GM20000 (cell line): ENCODE measurements at regions not wholly inside any gene's neighbourhood (a gene's known extent, or its start where the extent isn't known, plus 50 kb on each side); places are given as distances from the start of the nearest gene placed in this dataset.
A peak's percentile ranks its signal among the peaks of the same experiment; 100 is the strongest.

ENCODE experiments used
- DNase-seq: peaks from one replicate; pipeline ENCODE4 v3.0.0; 2012; ENCODE audit warnings: low spot score
- TF ChIP-seq, protein P1 (sequence below): IDR thresholded peaks from 2 replicates; pipeline ENCODE4 v1.5.1; 2012; ENCODE audit warnings: mild to moderate bottlenecking, control low read depth; ENCODE audit errors: extremely low read depth, missing control alignments

DNA sequence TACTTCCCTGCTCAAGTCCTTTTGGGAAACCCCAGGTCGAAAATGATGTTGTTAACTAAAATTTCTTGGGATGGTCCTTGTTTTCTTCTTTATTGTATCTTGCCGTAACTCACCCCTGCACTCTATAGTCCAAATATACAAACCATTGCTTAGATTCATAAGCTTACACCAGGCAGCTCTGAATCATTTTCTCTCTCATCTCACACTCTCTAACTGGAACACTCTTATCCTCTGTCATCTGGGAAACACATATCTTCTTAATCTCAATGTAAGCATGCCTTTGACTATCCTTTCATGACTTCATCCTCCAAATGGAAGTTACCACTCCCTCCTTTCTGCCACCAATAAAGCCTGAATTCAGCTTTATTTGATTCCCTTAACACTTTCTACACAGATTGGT, 175.8 kb upstream of the ANK3 start:
- TF ChIP-seq, protein P1, sequence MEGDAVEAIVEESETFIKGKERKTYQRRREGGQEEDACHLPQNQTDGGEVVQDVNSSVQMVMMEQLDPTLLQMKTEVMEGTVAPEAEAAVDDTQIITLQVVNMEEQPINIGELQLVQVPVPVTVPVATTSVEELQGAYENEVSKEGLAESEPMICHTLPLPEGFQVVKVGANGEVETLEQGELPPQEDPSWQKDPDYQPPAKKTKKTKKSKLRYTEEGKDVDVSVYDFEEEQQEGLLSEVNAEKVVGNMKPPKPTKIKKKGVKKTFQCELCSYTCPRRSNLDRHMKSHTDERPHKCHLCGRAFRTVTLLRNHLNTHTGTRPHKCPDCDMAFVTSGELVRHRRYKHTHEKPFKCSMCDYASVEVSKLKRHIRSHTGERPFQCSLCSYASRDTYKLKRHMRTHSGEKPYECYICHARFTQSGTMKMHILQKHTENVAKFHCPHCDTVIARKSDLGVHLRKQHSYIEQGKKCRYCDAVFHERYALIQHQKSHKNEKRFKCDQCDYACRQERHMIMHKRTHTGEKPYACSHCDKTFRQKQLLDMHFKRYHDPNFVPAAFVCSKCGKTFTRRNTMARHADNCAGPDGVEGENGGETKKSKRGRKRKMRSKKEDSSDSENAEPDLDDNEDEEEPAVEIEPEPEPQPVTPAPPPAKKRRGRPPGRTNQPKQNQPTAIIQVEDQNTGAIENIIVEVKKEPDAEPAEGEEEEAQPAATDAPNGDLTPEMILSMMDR = no peak
- DNase-seq = no peak

DNA sequence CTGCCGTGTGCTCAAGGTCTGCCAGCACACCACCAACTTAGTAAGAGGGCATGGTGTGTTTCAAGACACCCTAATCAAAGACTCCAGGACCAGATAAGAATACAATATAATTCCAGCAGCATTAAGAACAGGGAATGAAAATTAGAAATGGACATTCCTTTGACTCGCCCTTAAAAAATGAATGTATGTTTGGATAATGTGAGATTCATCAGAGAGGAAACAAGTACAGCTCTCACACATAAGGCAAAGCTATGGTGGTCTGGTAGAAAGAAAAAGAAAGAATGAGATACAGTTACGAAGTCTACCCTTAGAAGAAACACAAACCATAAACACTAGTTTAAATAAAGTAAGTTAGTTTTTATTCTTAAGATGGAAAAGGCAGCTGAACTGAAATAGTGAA, 174.8 kb upstream of the ANK3 start:
- TF ChIP-seq, protein P1 = no peak
- DNase-seq = no peak

DNA sequence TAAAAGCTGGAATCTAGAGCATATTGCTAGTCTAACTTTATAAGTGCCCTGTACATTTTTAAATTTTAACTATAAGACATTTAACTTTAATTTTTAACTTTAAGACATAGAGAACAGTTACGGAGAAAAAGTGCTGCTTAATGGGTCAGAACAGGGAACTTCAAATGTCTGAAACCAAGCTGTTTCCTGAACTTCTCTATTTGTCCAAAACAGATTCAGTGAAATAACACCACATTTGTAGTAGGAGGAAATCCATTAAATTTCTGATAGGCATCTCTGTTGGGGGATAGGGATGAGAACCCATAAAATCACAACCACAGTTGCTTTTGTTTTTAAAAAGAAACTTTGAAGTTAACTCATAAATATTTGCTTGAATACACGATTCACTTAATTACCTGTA, 170.8 kb upstream of the ANK3 start:
- no peak for DNase-seq
- TF ChIP-seq, protein P1 = no peak

DNA sequence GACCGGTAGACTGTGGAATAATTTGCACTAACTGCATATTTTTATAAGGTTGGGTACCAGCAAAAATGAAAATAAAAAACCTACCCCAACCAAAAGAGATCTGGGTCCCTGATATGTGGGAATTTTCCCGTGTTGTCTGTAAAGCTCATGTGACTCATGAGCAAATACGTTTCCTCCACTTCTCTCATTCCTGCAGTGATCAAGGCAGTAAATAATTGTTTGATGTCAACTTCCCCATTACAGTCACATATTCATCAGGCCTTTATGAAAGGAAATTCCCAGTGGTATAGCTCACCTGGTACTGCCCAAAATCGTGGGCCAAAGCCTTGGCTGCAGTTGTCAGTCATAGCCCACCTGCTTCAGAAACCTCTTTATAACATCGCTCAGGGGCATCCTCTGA, 166.0 kb upstream of the ANK3 start:
- DNase-seq = no peak
- TF ChIP-seq, protein P1 = no peak

DNA sequence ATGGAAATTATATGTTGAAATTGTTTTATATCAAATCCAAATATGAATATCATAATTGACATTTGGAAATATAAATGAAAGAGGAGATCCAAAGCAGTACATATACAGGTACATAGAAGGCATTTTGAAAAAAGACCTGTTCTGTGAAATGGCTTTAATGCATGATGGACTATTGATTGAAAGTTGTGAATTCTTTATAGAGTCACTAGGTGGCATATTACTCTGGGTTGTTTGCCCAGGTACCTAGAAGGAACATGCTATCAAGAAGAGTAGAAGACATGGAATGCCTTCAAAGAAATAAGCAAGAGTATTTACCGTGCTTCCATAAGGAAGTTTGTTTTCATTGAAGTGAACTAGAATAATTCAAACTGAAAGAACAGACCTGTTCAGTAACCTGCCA, 160.0 kb upstream of the ANK3 start:
- DNase-seq = peak; percentile 10

DNA sequence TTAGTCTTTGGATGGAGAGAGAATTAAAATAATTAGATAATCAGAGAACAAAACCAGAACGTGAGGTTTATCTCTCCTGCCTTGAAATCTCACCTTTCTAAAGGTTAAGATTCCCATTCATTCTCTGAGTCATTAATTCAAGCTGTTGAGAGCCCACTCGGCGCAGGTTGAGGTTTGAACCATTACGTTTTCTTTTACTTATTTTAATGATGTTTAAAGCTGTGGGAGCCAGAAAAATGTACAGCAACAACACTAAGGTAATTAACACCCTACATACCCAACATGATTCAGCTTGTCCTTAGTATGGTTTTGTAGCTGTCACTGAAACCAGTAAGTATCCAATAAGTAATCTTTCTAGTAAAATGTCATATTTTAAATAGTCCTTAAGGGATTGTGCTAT, 153.0 kb upstream of the ANK3 start:
- DNase-seq = no peak
- TF ChIP-seq, protein P1 = no peak

More for the DNA sequence above, 160.0 kb upstream of the ANK3 start:
- TF ChIP-seq, protein P1 = no peak

DNA sequence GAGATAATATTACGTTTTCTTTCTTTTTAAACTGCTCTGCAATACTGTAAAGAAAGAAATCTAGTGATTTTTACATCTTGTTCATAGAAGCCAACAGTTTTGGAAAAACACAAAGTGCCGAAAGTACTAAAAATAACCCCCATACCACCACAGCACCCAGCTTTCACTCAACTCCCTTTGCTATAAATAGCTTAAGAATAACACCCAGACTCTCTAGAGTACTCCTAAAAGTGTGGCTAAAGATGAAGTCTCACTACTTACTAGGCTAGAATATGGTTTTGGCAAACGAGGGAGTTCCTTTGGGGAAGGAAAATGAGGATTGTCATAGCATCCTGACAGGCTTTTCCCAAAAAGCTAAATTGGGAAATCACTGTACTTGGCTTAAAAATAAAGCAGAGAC, 151.8 kb upstream of the ANK3 start:
- TF ChIP-seq, protein P1 = no peak
- DNase-seq = no peak

DNA sequence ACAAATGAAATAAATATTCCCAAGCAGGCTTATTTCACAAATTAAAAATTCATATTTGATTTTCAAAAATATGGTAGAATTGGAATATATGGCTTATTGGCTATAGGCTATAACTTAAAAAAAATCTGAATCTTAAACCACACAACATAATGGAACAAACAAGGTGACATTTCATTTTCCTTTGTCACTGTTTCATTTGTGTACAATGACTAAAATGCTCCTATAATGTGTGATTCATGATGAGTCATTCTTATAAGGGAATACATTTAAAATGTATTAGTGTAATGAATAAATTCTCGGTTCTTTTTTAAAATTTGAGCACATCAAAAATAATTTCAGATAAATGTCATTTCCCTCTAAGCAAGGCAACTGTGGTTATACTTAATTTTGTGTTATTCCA, 148.0 kb upstream of the ANK3 start:
- TF ChIP-seq, protein P1 = no peak

More for the DNA sequence above, 148.0 kb upstream of the ANK3 start:
- DNase-seq = no peak
